Tibial nerve (tissue), 4 donors: ENCODE measurements at regions not wholly inside any gene's neighbourhood (a gene's known extent, or its start where the extent isn't known, plus 50 kb on each side); places are given as distances from the start of the nearest gene placed in this dataset.

Experiments
- DNase-seq, 2 donors: peaks; one replicate each; pipeline ENCODE4 v3.0.0-alpha.2; 2019; ENCODE audit warnings: low spot score in 2 of 2
- H3K27ac ChIP-seq, 4 donors: fragments of 200-600 bp; sonication (generic) in 3 of 4; one replicate each; pipeline ENCODE4 v1.5.1; 2017 to 2019; ENCODE audit warnings: mild to moderate bottlenecking in 1 of 4
- H3K27me3 ChIP-seq, 2 donors: fragments of 200-600 bp; sonication (generic) in 1 of 2; one replicate each; pipeline versions ENCODE4 v1.5.1 to v1.6.0; 2017 to 2019
- H3K36me3 ChIP-seq, 3 donors: fragments of 200-600 bp; sonication (generic); one replicate each; pipeline ENCODE4 v1.5.1; 2018 to 2019
- H3K4me1 ChIP-seq, 4 donors: fragments of 200-600 bp; sonication (generic) in 3 of 4; one replicate each; pipeline ENCODE4 v1.5.1; 2017 to 2019
- H3K4me3 ChIP-seq, 4 donors: fragments of 200-600 bp; sonication (generic) in 3 of 4; one replicate each; pipeline ENCODE4 v1.5.1; 2017 to 2019; ENCODE audit warnings: mild to moderate bottlenecking in 1 of 4, moderate library complexity in 1 of 4
- H3K9me3 ChIP-seq, 4 donors: fragments of 200-600 bp; sonication (generic) in 3 of 4; one replicate each; pipeline ENCODE4 v1.5.1; 2017 to 2019
- CTCF ChIP-seq, 5 experiments: fragments of 200-600 bp in 3 of 5; fragments of 450-650 bp in 2 of 5; sonication (generic) in 3 of 5; IDR thresholded peaks; one replicate each; pipeline ENCODE4 v1.5.1; 2016 to 2019; ENCODE audit warnings: antibody characterized with exemption in 5 of 5, mild to moderate bottlenecking in 3 of 5, moderate library complexity in 2 of 5
- EP300 ChIP-seq, 2 donors: sonication (generic); formaldehyde crosslinking; IDR thresholded peaks; one replicate each; pipeline ENCODE4 v1.6.1; 2017; ENCODE audit warnings: antibody characterized with exemption in 2 of 2, mild to moderate bottlenecking in 1 of 2
- POLR2A ChIP-seq, 2 donors: fragments of 450-650 bp; IDR thresholded peaks; one replicate each; pipeline ENCODE4 v1.6.1; 2017; ENCODE audit warnings: antibody characterized with exemption in 2 of 2, mild to moderate bottlenecking in 2 of 2, moderate library complexity in 2 of 2
- WGBS, 2 donors: methylation state at CpG; one replicate each; pipeline ENCODE4 v1.1.5; 2018; 5-methylcytosine and 5-hydroxymethylcytosine counted together

GRCh38 chr2:84160453-84160852 is 298.6 kb downstream of the SUCLG1 start:
- Histone ChIP-seq H3K27ac (no peak overlapping the region), H3K4me1 (no peaks in the 10 kb centered on the region), H3K4me3 (no peak overlapping the region), H3K36me3 (no peaks in the 10 kb centered on the region), H3K27me3 (no peaks in the 10 kb centered on the region), H3K9me3 (no peaks in the 10 kb centered on the region)
- WGBS, 2 donors = 69 to 77% methylated on average over 1 of the region's 1 CpG
- TF ChIP-seq EP300 (IDR thresholded peaks at IDR 0.05) (no peak), CTCF (IDR thresholded peaks at IDR 0.05) (no peak), POLR2A (IDR thresholded peaks at IDR 0.05) (no peak)
- DNase-seq = no peak

GRCh38 chr2:84158605-84159004 is 300.5 kb downstream of the SUCLG1 start:
- no peak overlapping the region for H3K27ac ChIP-seq
- DNase-seq = no peak
- no peaks in the 10 kb centered on the region for H3K4me1 ChIP-seq
- no peaks in the 10 kb centered on the region for H3K9me3 ChIP-seq
- H3K4me3 ChIP-seq = no peak overlapping the region
- H3K36me3 ChIP-seq = no peaks in the 10 kb centered on the region
- 92 to 94% methylated on average over 2 of the region's 2 CpGs for WGBS, 2 donors
- TF ChIP-seq POLR2A (IDR thresholded peaks at IDR 0.05) (no peak), EP300 (IDR thresholded peaks at IDR 0.05) (no peak), CTCF (IDR thresholded peaks at IDR 0.05) (no peak)
- H3K27me3 ChIP-seq = no peaks in the 10 kb centered on the region

GRCh38 chr2:84152462-84152861 is 306.6 kb downstream of the SUCLG1 start:
- no peaks in the 10 kb centered on the region for H3K36me3 ChIP-seq
- no peaks in the 10 kb centered on the region for H3K27me3 ChIP-seq
- no peaks in the 10 kb centered on the region for H3K9me3 ChIP-seq
- no peaks in the 10 kb centered on the region for H3K4me1 ChIP-seq
- TF ChIP-seq EP300 (IDR thresholded peaks at IDR 0.05) (no peak), POLR2A (IDR thresholded peaks at IDR 0.05) (no peak), CTCF (IDR thresholded peaks at IDR 0.05) (no peak)
- DNase-seq = no peak
- H3K4me3 ChIP-seq = no peak overlapping the region
- 80 to 85% methylated on average over 2 of the region's 2 CpGs for WGBS, 2 donors
- H3K27ac ChIP-seq = no peak overlapping the region

- no peak for DNase-seq
- no peaks in the 10 kb centered on the region for H3K27me3 ChIP-seq
- no peaks in the 10 kb centered on the region for H3K9me3 ChIP-seq
- H3K27ac ChIP-seq = no peak overlapping the region
- TF ChIP-seq POLR2A (IDR thresholded peaks at IDR 0.05) (no peak), EP300 (IDR thresholded peaks at IDR 0.05) (no peak), CTCF (IDR thresholded peaks at IDR 0.05) (no peak)
- H3K4me3 ChIP-seq = no peak overlapping the region
- H3K4me1 ChIP-seq = no peaks in the 10 kb centered on the region
- H3K36me3 ChIP-seq = no peaks in the 10 kb centered on the region
- 82 to 84% methylated on average over 4 of the region's 4 CpGs for WGBS, 2 donors
Observed at GRCh38 chr2:84144345-84144744, 314.7 kb downstream of the SUCLG1 start.

GRCh38 chr2:84137034-84137433 is 322.0 kb downstream of the SUCLG1 start:
- 32 to 40% methylated on average over 3 of the region's 3 CpGs for WGBS, 2 donors
- no peak for DNase-seq
- Histone ChIP-seq H3K9me3 (no peaks in the 10 kb centered on the region), H3K36me3 (no peaks in the 10 kb centered on the region), H3K27me3 (no peaks in the 10 kb centered on the region), H3K4me3 (no peak overlapping the region), H3K27ac (no peak overlapping the region), H3K4me1 (no peaks in the 10 kb centered on the region)
- TF ChIP-seq EP300 (IDR thresholded peaks at IDR 0.05) (no peak), CTCF (IDR thresholded peaks at IDR 0.05) (no peak), POLR2A (IDR thresholded peaks at IDR 0.05) (no peak)
